ENCODE measurements at regions not wholly inside any gene's neighbourhood (a gene's known extent, or its start where the extent isn't known, plus 50 kb on each side); places are given as distances from the start of the nearest gene placed in this dataset.

GRCh38 chr9:16193066-16193465, 640.2 kb downstream of the CCDC171 start:
- DNase-seq (ENCODE audit: low read depth in 2 of 2, low spot score in 1 of 2): no peak

DNA sequence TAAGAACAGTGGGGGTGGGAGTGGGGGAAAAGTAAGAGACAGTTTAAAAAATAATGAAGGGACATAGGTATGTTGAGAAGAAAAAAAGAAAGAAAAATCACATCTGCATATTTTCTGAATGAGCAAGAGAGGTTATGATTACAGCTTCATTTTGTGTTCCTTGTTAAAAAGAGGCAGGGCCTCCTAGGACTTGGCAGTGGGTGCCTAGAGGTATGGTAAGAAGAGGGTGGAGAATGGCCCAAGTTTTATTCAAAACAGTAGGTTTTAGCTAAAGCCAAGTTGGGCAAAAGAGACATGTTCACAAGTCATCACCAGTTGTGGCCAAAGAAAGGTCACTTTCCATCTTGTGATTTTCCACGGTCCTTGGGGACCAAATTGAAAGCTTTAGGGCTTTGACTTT, 643.4 kb downstream of the CCDC171 start:
- DNase-seq (ENCODE audit: low read depth in 2 of 2, low spot score in 1 of 2): no peak

- no peak for DNase-seq (ENCODE audit: low read depth in 2 of 2, low spot score in 1 of 2)
These were observed 644.9 kb downstream of the CCDC171 start for GRCh38 chr9:16197578-16198370.

- no peak for DNase-seq (ENCODE audit: low read depth in 2 of 2, low spot score in 1 of 2)
These were observed 646.2 kb downstream of the CCDC171 start for GRCh38 chr9:16198996-16199395.

GRCh38 chr9:16202221-16202620, 649.4 kb downstream of the CCDC171 start:
- no peak for DNase-seq (ENCODE audit: low read depth in 2 of 2, low spot score in 1 of 2)

GRCh38 chr9:16202914-16203728, 650.3 kb downstream of the CCDC171 start:
- no peak for DNase-seq (ENCODE audit: low read depth in 2 of 2, low spot score in 1 of 2)

GRCh38 chr9:16203729-16204573, 651.1 kb downstream of the CCDC171 start:
- DNase-seq (ENCODE audit: low read depth in 2 of 2, low spot score in 1 of 2): no peak

GRCh38 chr9:16205455-16205854, 652.6 kb downstream of the CCDC171 start:
- DNase-seq (ENCODE audit: low read depth in 2 of 2, low spot score in 1 of 2): no peak

DNA sequence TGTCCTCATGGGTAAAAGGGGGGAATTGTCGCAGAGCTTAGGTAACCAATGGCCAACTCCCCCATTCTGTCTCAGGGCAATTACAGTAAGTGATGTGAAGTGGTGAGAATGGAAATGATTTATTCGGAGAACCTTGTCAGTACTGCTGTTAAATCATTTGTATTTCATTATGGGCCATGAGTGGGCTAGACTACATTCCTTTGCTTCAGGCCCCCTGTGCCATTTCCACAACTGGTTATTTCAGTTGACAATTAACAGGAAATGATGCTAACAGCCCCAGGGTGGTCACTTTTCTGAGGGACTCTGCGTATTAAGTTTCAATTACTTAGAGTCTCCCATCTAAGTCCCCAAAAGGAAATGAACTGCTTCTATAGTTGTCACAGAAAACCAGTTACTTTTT, 653.7 kb downstream of the CCDC171 start:
- DNase-seq (ENCODE audit: low read depth in 2 of 2, low spot score in 1 of 2): no peak

- DNase-seq (ENCODE audit: low read depth in 2 of 2, low spot score in 1 of 2): no peak
These were observed 654.3 kb downstream of the CCDC171 start for GRCh38 chr9:16207161-16207560.

DNA sequence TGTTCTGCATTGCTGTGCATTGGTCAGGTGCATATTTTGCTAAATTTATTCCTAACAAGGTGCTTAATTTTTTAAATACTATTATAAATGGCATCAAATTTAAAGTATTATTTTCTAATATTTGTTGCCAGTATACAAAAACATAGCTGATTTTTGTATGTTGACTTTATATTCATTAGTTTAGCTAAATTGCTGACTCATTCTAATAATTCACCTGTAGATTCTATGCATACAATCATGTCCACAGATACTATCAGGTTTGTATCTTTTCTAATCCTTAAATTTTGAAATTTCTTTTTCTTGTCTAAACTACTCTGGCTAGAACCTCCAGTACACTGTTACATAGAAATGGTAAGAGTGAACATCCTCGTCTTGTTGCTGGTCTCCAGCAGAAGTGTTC, 657.6 kb downstream of the CCDC171 start:
- DNase-seq (ENCODE audit: low read depth in 2 of 2, low spot score in 1 of 2): no peak

DNA sequence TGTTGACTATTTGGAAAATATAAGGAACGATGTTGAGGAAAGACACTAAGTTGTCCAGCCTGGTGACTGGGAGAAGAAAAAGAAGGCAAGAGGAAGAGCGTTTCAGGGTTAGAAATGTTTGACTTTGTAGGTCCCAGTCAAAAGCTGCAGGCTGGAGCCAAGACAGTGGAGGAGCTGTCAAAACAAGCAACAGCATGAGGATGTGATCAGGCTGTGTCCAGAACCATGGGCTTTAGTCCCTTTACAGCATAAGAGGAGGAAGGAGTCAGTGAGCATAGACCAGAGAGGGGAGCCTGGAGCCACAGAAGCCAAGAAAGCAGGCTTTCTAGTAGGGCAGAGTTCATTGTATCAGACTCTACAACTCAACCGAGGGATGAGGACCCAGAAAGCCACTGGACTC, 658.5 kb downstream of the BNC2 start:
- no peak for DNase-seq (ENCODE audit: low read depth in 2 of 2, low spot score in 1 of 2)

DNA sequence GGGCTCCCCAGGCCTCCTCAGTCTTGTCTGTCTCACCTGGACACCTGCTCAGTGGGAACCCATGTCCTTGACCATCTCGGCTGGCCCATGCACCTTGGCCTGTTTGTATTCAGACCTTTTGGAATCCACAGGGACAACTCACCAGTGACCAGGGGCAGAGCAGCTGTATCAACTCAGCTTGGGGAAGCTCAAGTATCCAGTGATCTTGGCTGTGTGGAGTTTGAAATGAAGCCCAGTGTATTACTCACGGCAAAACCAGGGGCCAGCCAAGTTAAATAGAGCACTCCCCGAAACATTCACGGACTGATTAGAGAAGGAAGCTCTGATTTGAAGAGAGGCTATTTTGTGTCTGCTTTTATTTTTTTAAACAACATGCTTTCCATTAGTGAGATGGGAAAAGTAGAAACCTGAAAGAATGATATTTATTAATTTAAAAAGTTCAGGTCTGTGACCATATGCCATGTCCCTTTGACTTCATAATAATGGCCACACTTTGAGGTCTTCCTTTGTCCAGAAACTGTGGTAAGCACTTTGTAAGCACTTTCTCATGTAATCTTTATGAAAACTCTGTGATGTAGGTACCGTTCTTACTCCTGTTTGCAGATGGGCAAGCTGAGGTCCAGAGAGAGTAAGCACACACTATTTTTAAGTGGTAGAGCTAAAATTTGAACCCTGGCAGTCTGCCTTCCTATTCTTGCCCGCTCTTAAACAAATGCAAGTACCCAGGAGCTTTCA, 656.5 kb downstream of the BNC2 start:
- no peak for DNase-seq (ENCODE audit: low read depth in 2 of 2, low spot score in 1 of 2)

DNA sequence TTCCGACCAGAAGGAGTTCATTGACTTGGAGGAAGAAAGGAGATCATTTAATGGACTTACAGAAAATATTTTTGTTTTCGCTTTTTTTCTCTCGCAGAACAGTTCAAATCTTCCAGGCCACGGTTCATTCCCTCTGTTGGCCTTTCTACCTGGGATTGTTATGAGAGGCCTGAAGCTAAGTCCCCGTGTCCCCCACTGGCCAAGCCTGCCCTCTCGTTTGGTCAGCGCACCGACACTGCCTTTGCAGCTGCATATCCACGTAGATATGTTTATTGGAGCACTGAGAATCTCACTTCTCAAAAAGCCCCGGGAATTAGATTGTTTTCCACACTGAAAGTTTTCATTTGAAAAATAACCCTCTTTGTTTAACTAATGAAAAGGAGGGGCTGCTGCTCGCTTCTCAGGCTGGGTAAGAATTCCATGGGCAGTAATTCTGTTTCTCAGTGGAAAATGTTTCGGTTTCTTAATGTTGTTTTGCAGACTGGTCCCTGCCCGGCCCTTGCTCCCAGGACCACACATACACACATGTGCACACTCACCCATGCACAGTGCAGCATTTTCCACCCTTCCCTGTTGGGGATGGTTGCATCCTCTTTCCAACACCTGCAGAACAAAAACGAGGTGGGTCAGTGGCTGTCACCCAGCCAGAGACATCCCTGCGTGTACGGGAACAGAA, 655.7 kb downstream of the BNC2 start:
- DNase-seq (ENCODE audit: low read depth in 2 of 2, low spot score in 1 of 2): no peak

GRCh38 chr9:16215353-16215680, 655.2 kb downstream of the BNC2 start:
- no peak for DNase-seq (ENCODE audit: low read depth in 2 of 2, low spot score in 1 of 2)

GRCh38 chr9:16217943-16218701, 652.3 kb downstream of the BNC2 start:
- DNase-seq (ENCODE audit: low read depth in 2 of 2, low spot score in 1 of 2): no peak

DNA sequence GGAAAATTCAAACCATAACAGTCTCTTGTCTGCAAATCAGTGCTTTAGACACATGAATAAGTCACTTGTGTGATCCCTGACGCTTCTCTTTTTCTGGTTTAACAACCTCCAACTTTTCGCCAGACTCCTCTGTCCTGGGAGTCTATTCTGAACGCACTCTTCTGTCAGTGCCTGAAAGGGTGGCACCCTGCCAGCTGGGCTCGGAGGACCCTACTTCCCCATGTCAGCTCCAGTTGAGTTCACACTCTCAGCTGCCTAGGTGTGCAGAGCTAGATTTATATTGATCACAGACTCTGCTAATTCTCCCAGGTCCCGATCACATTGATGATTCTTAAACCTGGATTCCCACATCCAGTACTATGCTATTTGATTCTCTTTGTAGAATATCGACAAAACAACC, 649.1 kb downstream of the BNC2 start:
- DNase-seq (ENCODE audit: low read depth in 2 of 2, low spot score in 1 of 2): no peak

DNA sequence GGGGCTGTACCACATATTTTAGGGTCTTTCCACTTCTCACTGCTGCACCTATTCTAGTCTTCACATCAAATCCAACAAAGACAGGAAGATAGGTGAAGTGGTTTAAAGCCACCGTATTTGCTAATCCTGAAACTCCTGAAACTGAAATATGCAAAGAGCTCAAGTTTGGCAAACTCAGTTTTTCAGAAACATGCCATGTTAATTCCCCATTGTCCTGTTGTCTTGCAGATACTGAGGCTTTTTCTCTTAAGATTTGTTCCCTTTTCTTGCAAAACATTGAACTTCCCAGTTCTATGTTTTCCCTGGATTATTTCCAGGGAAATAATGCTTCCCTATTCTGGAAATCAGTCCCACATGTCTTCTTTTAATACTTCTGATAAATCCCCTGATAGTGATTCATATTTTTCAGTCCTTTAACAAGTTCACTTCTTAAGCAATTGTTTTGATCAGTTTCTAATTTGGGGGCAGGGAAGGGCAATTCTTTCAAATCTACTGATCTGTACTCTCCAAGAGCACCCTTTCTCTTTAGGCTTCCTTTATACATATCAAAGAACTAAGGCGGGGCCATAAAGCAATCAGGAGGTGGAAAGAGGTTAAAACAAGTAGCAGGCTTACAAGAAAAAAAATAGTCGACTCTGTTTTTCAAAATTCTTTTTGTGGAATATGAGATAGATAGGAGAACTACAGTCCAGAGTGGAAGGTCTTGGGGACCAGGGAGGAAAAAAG, 648.5 kb downstream of the BNC2 start:
- no peak for DNase-seq (ENCODE audit: low read depth in 2 of 2, low spot score in 1 of 2)

All from stimulated activated CD8-positive, alpha-beta memory T cell treated with anti-CD3 and anti-CD28 coated beads, Interleukin-4, amount 100 ng/mL, for 4 hours (primary cell).